ENCODE measurements at regions not wholly inside any gene's neighbourhood (a gene's known extent, or its start where the extent isn't known, plus 50 kb on each side); places are given as distances from the start of the nearest gene placed in this dataset.
"Not testable (repeated sequence)": the region's sequence is repeated elsewhere in the genome, so short reads cannot be mapped to it uniquely, and the experiment has no call there.

DNA sequence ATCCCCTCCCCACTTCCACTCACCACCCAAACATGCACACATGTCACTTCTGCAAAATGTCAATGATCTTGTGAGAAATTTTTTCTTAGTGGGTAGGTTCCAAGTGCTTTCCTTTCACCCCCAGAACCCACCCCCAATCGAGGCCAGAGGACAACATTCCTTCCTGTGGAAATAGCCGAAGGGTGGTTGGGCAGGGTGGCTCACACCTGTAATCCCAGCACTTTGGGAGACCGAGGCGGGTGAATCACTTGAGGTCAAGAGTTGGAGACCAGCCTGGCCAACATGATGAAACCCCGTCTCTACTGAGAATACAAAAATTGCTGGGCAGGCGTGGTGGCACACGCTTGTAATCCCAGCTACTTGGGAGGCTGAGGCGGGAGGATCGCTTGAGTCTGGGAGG, 208.7 kb downstream of the RAB11FIP4 start:
- DNase-seq = peak in 1 of 42 donors; percentile 19
- intact Hi-C loops (cut with DNase I) = not testable (repeated sequence)

DNA sequence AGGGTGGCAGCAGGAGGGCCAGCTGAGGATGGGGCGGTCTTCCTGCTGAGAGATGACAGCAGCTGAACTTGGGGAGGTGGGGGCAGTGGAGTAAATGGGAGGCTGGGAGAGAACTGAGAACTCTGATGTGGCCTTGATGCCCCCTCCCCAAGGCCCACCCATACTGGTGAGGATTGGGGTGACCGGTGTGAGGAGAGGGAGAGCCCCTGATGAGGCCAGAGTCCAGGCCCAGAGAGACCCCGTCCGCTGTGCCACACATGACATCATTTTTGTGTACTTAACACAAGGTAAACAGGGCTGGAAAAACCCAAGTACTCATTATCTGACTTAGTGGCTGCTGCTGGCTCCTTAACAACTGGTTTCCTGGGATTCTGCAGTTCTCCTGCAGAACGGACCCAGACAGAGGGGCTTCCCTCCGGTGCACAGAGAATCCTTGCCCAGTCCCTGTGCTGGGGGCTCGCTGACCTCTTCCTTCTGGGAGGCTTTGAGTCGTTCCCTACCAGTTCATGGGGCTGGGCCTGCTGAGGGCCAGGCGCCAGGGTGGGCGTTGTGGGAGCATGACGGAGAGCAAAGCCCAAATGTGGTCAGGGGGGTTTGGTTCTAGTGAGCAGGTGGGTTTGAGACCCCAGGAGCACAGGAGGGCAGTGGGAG, 207.6 kb downstream of the RAB11FIP4 start:
- intact Hi-C loops (cut with DNase I) = no loop called here
- peak in 2 of 42 donors; percentile 8 to 23 for DNase-seq

DNA sequence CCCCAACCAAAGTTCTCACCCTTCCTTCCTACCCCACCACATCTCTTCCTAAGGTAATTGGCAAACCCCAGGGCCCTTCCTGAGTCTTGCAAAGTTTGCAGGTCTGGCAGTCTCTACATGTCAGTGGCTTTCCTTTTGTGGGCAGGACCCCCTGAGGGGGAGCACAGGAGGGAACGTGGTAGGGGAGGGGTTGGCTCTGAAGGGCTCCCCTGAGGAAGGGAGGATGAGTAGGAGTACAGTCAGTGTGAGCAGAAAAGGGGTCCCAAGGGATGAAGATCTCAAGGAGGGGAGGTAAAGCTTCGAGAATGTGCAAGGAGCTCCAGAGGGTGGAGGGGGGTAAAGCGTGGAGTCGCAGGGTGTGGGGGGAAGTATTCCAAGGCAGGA, 206.9 kb downstream of the RAB11FIP4 start:
- intact Hi-C loops (cut with DNase I) = no loop called here
- peak in 1 of 42 donors; percentile 5 for DNase-seq

DNA sequence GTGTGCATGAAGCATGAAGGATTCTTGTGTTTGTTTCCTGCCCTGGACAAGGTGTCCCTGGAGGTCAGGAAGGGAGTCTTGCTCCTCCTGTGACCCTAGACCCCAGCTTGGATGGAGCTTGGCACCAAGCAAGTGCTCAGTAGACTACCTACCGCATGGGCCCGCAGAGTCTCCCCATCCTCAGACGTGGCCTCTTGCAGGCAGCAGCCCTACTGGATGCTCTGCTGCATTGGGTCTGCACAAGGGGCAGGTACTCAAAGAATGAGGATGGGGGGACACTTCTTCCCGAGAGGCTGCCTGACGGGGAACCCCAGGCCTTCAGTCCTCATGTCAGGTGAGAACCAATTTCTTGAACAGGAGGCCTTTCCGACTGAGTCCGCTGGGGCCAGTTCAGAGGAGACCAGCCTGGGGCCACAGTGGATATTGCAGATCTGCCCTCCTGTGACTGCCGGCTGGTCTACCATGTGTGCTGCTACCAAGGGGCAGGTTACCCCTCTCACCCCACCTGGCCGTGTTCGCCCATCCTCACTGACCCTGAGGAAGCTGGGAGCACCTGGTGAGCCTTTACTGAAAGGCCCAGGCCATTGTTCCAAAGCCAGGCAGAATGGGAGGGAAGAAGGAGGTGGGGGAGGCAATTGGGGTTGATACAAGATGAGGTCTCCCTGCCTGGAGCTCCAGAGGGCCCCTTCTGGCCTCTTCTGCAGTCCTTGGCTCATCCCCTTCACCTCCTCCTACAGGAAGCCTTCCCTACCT, 206.3 kb downstream of the RAB11FIP4 start:
- DNase-seq = peak in 3 of 42 donors; percentile 8 to 26 (median 21)
- intact Hi-C loops (cut with DNase I) = no loop called here

DNA sequence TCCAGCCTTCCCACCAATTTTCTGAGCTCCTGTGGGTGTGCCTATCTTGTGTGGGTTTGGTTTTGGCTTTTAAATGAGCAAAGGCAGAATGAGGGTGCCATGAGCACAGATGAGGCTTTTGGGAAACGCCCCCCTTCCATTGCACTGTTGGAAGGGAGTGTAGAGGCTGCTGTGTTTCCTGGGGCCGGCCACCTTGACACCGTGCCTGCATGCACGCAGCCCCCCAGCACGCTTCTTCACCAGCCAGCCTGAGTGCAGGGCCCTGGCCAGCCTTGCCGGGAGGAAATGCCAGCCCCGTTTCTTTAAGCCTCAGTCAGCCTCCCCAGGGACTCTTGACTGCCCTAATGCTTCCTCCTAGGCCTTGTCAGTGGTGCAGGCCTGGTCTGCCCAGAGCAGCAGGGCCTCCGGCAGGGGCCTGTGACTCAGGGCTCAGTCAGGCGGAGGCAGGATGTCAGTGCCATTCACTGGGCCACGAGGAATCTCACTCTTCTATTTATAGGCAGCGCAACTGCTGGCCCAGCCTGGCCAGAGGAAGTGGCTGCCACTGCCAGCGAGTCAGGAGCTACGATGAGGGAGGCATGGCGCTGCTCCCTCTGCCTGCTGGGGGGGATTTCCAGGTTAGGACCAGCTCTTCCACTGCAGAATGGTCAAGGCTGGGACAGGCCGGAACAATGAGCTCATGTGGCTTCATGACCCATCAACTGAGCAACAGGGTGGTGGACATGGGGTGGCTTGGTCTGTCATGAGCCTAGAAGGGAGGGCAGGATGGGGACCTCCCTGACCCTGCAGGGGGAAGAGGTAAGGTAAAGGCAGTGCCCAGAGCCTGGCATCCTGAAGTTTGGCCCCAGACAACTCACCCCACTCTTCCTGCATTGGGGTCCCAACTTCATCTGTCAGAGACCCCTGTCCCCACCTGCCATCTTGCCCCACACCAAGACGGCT, 205.2 kb downstream of the RAB11FIP4 start:
- intact Hi-C loops (cut with DNase I) = no loop called here
- DNase-seq = peak in 41 of 42 donors; percentile 6 to 71 (median 45)

DNA sequence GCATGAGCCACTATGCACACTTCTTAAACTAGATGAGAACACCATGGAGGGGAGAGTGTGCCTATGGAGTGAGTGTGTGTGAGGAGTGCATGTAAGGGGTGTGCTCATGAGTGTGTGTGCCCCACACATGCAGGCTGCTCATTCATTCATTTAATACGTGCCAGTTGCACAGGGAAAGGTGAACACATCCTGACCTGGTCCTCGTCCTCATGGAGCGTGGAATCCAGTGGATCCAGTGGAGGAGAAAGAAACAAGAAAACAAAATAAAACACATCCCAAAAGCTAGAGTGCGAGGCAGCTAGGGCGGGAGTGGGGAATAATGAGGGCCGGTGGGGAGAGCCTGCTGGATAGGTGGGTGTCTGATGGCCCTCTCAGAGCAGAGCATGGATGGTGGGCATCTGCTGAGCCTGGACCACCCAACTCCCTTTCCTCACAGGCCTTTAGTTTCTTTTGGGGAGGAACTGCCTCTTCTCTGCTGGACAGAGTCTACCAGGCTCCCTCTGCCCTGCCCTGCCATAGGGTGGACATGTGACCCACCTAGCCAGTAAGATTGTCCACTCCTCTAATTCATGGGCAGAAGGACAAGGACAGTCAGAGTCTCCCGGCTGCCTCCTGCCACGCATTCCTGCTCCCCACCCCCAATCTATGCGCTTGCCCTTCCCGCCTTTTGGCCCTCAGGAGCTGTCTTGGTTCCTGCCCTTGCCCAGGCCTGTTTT, 204.3 kb downstream of the RAB11FIP4 start:
- intact Hi-C loops (cut with DNase I) = no loop called here
- DNase-seq = peak in 1 of 42 donors; percentile 21

DNA sequence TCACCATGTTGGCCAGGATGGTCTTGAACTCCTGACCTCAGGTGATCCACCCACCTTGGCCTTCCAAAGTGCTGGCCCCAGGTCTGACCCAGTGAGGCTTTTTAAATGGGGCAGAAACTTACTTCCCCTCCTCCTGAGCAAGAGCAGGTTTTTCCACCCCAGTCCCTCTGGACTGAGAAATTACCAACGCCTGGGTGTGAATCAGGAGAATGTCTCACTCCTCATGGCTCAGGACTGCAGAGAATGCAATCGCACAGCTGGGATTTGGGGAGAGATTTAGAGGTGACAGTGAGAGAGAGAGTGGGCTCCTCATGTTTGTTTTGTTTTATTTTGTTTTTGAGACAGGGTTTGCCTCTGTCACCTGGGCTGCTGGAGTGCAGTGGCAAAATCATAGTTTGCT, 203.6 kb downstream of the RAB11FIP4 start:
- DNase-seq = peak in 1 of 42 donors; percentile 12
- intact Hi-C loops (cut with DNase I) = no loop called here

DNA sequence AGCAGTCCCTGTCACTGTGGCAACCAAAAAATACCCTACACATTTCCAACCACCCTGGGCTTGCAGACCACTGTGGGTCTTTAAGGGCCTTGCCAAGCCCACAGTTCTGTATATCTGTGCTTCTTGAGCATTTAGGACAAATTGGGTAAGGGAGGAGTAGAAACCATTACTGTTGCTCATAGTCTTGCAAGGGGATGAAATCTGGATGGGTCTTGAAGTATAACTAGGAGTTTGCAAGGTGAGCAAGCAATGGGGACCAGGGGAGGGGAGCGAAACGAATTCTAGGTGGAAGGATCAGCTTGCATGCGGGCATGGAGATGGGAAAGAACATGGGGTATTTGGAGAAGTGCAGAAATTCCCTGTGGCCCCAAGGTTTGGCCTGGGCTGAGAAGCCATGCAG, 202.9 kb downstream of the RAB11FIP4 start:
- DNase-seq = no peak
- intact Hi-C loops (cut with DNase I) = no loop called here

DNA sequence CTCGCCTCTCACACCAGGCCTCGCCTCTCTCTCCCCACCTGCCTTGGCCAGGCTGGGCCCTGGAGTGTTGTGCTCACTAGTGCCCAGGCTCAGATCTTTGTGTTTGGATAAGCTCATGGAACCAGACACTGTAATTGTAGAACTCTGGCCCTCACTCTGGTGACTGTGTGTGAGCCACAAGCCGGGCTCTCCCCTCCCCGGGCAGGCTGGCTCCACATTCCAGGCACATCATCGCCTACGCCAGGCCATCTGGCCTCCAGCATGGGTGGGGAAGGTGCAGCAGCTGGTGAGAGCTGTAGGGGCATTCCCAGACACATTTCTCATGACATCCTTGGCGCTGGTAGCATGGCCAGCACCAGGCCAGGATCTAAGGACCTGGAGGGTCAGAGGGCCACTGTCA, 202.3 kb downstream of the RAB11FIP4 start:
- DNase-seq = no peak
- intact Hi-C loops (cut with DNase I) = no loop called here

DNA sequence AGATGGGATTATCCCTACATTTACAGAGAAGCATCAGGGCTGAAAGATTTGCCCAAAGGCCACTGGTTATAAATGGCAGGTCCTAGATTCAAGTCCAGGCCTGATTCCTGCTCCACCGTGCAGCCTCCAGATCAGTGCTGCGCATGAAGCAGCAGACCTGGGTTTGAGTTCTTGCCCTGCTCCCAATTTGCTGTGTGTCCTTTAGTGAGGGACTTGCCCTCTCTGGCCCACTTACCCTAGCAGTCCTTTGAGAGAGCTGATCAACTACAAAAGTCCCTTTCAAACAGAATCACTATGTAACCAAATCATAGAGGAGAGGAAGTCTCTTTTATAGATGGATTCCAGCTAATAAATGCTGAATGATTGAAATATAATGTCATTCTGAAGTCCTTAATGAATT, 200.4 kb downstream of the RAB11FIP4 start:
- no peak for DNase-seq
- intact Hi-C loops (cut with DNase I) = no loop called here

DNA sequence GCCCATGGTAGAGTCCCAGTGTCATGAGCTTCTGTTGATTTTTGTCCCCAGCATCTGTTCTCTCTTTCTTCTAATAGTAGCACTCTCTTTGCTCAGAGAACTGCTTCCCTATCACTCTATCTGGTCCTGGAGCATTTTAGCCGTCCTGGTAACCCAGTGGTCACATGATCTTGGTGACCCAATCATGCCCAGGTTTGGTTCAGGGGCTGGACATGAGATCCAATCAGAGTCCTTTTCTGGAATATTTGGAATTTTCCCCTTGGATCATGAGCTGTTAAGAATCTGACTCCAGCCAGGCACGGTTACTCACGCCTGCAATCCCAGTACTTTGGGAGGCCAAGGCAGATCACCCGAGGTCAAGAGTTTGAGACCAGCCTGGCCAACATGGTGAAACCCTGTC, 197.0 kb downstream of the RAB11FIP4 start:
- no peak for DNase-seq
- intact Hi-C loops (cut with DNase I) = no loop called here

DNA sequence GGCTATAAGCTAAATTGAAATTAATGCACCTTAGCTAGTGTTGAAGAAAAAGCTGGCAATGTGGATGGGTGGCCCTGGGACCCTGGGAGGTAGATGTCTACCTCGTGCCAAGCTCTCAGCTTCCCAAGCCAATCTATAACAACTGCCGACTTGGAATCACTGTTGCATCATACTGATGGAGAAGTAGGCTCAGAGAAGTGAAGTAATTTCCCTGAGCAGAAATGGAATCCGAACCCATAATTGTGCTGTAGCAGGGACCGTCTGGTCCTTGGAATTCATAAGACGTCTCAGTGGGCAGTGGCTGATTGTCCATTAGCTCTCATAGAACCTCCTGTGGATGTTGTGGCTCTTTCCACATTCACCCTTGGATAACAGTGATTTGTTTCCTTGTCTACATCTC, 196.6 kb downstream of the RAB11FIP4 start:
- intact Hi-C loops (cut with DNase I) = no loop called here
- DNase-seq = no peak
